ENCODE measurements at regions not wholly inside any gene's neighbourhood (a gene's known extent, or its start where the extent isn't known, plus 50 kb on each side); places are given as distances from the start of the nearest gene placed in this dataset.

DNA sequence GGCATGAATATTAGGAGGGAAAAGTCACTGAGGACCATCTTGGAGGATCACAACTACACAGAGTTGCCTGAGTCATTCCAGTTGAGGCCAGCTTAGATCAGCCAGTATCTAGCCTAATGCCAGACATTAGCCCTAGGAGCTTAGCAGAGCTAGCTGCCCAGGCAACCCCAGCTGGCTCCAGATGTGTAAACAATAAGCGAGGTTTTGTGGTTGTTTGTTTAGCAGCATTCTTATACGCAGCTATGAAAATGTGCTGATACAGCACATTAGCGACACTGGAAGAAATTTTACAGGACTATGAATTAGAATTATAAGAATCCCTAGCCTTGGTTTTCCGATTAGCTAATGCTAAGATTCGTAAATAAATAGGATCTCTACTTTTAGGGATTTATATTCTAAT is 59.3 kb downstream of the BTBD3 start:
- TF ChIP-seq, protein P1, sequence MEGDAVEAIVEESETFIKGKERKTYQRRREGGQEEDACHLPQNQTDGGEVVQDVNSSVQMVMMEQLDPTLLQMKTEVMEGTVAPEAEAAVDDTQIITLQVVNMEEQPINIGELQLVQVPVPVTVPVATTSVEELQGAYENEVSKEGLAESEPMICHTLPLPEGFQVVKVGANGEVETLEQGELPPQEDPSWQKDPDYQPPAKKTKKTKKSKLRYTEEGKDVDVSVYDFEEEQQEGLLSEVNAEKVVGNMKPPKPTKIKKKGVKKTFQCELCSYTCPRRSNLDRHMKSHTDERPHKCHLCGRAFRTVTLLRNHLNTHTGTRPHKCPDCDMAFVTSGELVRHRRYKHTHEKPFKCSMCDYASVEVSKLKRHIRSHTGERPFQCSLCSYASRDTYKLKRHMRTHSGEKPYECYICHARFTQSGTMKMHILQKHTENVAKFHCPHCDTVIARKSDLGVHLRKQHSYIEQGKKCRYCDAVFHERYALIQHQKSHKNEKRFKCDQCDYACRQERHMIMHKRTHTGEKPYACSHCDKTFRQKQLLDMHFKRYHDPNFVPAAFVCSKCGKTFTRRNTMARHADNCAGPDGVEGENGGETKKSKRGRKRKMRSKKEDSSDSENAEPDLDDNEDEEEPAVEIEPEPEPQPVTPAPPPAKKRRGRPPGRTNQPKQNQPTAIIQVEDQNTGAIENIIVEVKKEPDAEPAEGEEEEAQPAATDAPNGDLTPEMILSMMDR (IDR thresholded peaks at IDR 0.05), result no peak
- TF ChIP-seq POLR2A (IDR thresholded peaks at IDR 0.05; ENCODE audit: low read depth), result no peak
- no peak for TF ChIP-seq EP300 (IDR thresholded peaks at IDR 0.05)
